HEK293 (cell line): ENCODE measurements at regions not wholly inside any gene's neighbourhood (a gene's known extent, or its start where the extent isn't known, plus 50 kb on each side); places are given as distances from the start of the nearest gene placed in this dataset.

ENCODE experiments used
- CTCF ChIA-PET: fragments of 350-600 bp; formaldehyde crosslinking; extraction: SDS; loops from one replicate; lab custom pipeline; 2021; ENCODE audit warnings: antibody characterized with exemption; lab: Yijun Ruan, JAX
- POLR2A ChIA-PET: fragments of 300-600 bp; formaldehyde crosslinking; extraction: SDS; loops from one replicate; lab custom pipeline; 2020; ENCODE audit warnings: antibody characterized with exemption, inconsistent platforms; lab: Yijun Ruan, JAX
- H3K27ac ChIP-seq: fragments of 200-500 bp; sonication (Bioruptor generic); 2 replicates; pipeline ENCODE4 v1.5.1; 2014; ENCODE audit warnings: low read depth, low read length, control low read depth, inconsistent platforms; ENCODE audit errors: extremely low read depth
- H3K36me3 ChIP-seq, 2 experiments: fragments of 200-500 bp in 1 of 2; sonication (Bioruptor generic) in 1 of 2; 1 replicate in 1 of 2; 2 replicates in 1 of 2; pipeline ENCODE4 v1.5.1; 2014 to 2017; ENCODE audit warnings: inconsistent platforms in 2 of 2, low read length in 2 of 2; ENCODE audit not compliant: control insufficient read depth in 2 of 2, insufficient read depth in 1 of 2
- H3K4me1 ChIP-seq: fragments of 200-500 bp; sonication (Bioruptor generic); 2 replicates; pipeline ENCODE4 v1.5.1; 2014; ENCODE audit warnings: mild to moderate bottlenecking, low read length, inconsistent platforms; ENCODE audit not compliant: control insufficient read depth, insufficient read depth
- H3K4me3 ChIP-seq: 2 replicates; pipeline ENCODE4 v1.5.1; 2011; ENCODE audit warnings: low read depth, mild to moderate bottlenecking, control low read depth, low read length, moderate library complexity
- H3K9me3 ChIP-seq: fragments of 200-500 bp; sonication (Bioruptor generic); 2 replicates; pipeline ENCODE4 v1.5.1; 2014; ENCODE audit warnings: low read depth, low read length, inconsistent platforms; ENCODE audit not compliant: control insufficient read depth, insufficient read depth
- IKZF3 ChIP-seq: fragments of 450-650 bp; IDR thresholded peaks from 2 replicates; pipeline ENCODE4 v1.5.0; 2018; ENCODE audit warnings: missing biosample characterization, mild to moderate bottlenecking, missing genetic modification characterization, moderate library complexity
- KLF1 ChIP-seq: fragments of 450-650 bp; formaldehyde crosslinking; IDR thresholded peaks from 2 replicates; pipeline ENCODE4 v1.5.1; 2016; ENCODE audit warnings: missing biosample characterization, missing genetic modification characterization
- KLF7 ChIP-seq: fragments of 450-650 bp; formaldehyde crosslinking; IDR thresholded peaks from 2 replicates; pipeline ENCODE4 v1.5.1; 2016; ENCODE audit warnings: missing biosample characterization, missing genetic modification characterization, borderline replicate concordance
- ZBTB20 ChIP-seq: fragments of 450-650 bp; formaldehyde crosslinking; IDR thresholded peaks from 2 replicates; pipeline ENCODE4 v1.5.1; 2016; ENCODE audit warnings: missing biosample characterization, missing genetic modification characterization
- ZBTB8A ChIP-seq: fragments of 450-650 bp; formaldehyde crosslinking; IDR thresholded peaks from 2 replicates; pipeline ENCODE4 v1.5.1; 2016; ENCODE audit warnings: missing biosample characterization, missing genetic modification characterization
- ZFP37 ChIP-seq: fragments of 450-650 bp; formaldehyde crosslinking; IDR thresholded peaks from 2 replicates; pipeline ENCODE4 v1.5.1; 2016; ENCODE audit warnings: missing biosample characterization, missing genetic modification characterization
- ZFP69B ChIP-seq: fragments of 450-650 bp; formaldehyde crosslinking; IDR thresholded peaks from 2 replicates; pipeline ENCODE4 v1.5.1; 2016; ENCODE audit warnings: missing biosample characterization, missing genetic modification characterization
- ZNF112 ChIP-seq: fragments of 450-650 bp; formaldehyde crosslinking; IDR thresholded peaks from 2 replicates; pipeline ENCODE4 v1.5.0; 2017; ENCODE audit warnings: missing biosample characterization, missing genetic modification characterization
- ZNF132 ChIP-seq: fragments of 450-650 bp; formaldehyde crosslinking; IDR thresholded peaks from 2 replicates; pipeline ENCODE4 v1.5.1; 2017; ENCODE audit warnings: missing biosample characterization, missing genetic modification characterization, borderline replicate concordance
- ZNF169 ChIP-seq: fragments of 450-650 bp; formaldehyde crosslinking; IDR thresholded peaks from 2 replicates; pipeline ENCODE4 v1.5.1; 2016; ENCODE audit warnings: missing biosample characterization, missing genetic modification characterization
- ZNF341 ChIP-seq: fragments of 450-650 bp; formaldehyde crosslinking; IDR thresholded peaks from 2 replicates; pipeline ENCODE4; 2016; ENCODE audit warnings: low read depth, missing biosample characterization, missing genetic modification characterization
- ZNF416 ChIP-seq: fragments of 450-650 bp; formaldehyde crosslinking; IDR thresholded peaks from 2 replicates; pipeline ENCODE4 v1.5.1; 2016; ENCODE audit warnings: missing biosample characterization, missing genetic modification characterization
- ZNF514 ChIP-seq: fragments of 450-650 bp; formaldehyde crosslinking; IDR thresholded peaks from 2 replicates; pipeline ENCODE4 v1.5.1; 2016; ENCODE audit warnings: missing biosample characterization, missing genetic modification characterization
- ZNF580 ChIP-seq: fragments of 450-650 bp; formaldehyde crosslinking; IDR thresholded peaks from 2 replicates; pipeline ENCODE4 v1.5.1; 2016; ENCODE audit warnings: missing biosample characterization, missing genetic modification characterization
- ZNF660 ChIP-seq: fragments of 450-650 bp; IDR thresholded peaks from 2 replicates; pipeline ENCODE4 v1.5.1; 2018; ENCODE audit warnings: missing biosample characterization, mild to moderate bottlenecking, missing genetic modification characterization
- ZNF670 ChIP-seq: fragments of 450-650 bp; formaldehyde crosslinking; IDR thresholded peaks from 2 replicates; pipeline ENCODE4 v1.5.1; 2016; ENCODE audit warnings: missing biosample characterization, missing genetic modification characterization, low read depth
- ZNF701 ChIP-seq: fragments of 450-650 bp; formaldehyde crosslinking; IDR thresholded peaks from 2 replicates; pipeline ENCODE4 v1.5.1; 2016; ENCODE audit warnings: missing biosample characterization, missing genetic modification characterization
- ZNF785 ChIP-seq: fragments of 450-650 bp; formaldehyde crosslinking; IDR thresholded peaks from 2 replicates; pipeline ENCODE4 v1.5.1; 2016; ENCODE audit warnings: missing biosample characterization, missing genetic modification characterization
- TF ChIP-seq, protein P1 (sequence below): fragments of 450-650 bp; formaldehyde crosslinking; IDR thresholded peaks from 2 replicates; pipeline ENCODE4 v1.5.1; 2016; ENCODE audit warnings: missing biosample characterization, missing genetic modification characterization
- TF ChIP-seq, protein P2 (sequence below): fragments of 450-650 bp; IDR thresholded peaks from 2 replicates; pipeline ENCODE4 v1.5.1; 2018; ENCODE audit warnings: missing biosample characterization, missing genetic modification characterization

DNA sequence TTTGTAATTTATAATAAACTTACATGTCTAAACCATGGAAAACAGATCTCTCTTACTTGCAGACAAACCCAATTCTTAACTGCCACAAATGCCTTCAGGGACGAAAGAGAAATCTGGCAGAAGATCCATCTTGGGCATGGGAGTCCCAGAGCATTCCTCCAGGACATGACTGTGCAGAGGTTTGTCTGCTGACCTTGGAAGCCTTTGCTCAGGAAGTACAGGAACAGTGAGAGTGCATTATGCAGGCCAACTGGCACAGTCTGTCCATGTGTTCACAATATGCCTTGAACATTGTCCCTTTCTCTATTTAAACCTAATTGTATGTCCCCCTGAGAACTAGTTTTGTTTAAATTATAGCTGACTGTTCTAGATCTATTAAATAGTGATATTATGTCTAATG, 467.1 kb downstream of the ATP23 start (continued):
- no peak for TF ChIP-seq IKZF3 (tag by site-specific recombination)
- no peak for TF ChIP-seq ZNF169

- Histone ChIP-seq H3K9me3 (no peaks in the 10 kb centered on the region), H3K4me1 (no peaks in the 10 kb centered on the region), H3K4me3 (no peak overlapping the region), H3K27ac (no peak overlapping the region), H3K36me3 (no peaks in the 10 kb centered on the region)
- POLR2A ChIA-PET: no interaction called here
- TF ChIP-seq, protein P1, sequence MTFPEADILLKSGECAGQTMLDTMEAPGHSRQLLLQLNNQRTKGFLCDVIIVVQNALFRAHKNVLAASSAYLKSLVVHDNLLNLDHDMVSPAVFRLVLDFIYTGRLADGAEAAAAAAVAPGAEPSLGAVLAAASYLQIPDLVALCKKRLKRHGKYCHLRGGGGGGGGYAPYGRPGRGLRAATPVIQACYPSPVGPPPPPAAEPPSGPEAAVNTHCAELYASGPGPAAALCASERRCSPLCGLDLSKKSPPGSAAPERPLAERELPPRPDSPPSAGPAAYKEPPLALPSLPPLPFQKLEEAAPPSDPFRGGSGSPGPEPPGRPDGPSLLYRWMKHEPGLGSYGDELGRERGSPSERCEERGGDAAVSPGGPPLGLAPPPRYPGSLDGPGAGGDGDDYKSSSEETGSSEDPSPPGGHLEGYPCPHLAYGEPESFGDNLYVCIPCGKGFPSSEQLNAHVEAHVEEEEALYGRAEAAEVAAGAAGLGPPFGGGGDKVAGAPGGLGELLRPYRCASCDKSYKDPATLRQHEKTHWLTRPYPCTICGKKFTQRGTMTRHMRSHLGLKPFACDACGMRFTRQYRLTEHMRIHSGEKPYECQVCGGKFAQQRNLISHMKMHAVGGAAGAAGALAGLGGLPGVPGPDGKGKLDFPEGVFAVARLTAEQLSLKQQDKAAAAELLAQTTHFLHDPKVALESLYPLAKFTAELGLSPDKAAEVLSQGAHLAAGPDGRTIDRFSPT (tag by site-specific recombination): no peak
- TF ChIP-seq ZNF132 (no peak), ZNF580 (tag by site-specific recombination) (no peak), ZNF514 (tag by site-specific recombination) (no peak), ZNF701 (tag by site-specific recombination) (no peak), KLF1 (no peak), ZFP37 (tag by site-specific recombination) (no peak), ZBTB20 (tag by site-specific recombination) (no peak), ZNF416 (tag by site-specific recombination) (no peak)
- CTCF ChIA-PET: no interaction called here
Observed at GRCh38 chr12:58412461-58413060, 471.2 kb downstream of the ATP23 start.

DNA sequence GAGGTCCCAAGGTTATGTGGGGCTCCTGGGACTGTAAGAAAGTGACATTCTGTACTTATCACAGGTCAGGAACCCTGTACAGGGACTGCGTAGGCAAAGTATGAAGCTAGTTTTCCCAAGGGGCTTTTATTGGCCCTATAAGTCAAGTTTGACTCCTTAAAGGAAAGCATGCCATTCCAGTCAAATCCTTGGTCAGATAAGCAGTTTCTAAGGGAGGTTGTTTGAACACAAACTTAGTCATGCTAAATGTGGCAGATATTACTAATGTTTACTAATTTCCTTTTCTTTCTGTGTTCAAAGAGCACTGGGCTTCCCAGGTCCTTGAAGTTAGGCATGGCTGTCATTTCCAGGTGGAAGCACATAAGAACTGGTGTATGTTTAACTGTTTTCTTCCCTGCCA, 472.4 kb downstream of the ATP23 start:
- Histone ChIP-seq H3K4me1 (no peaks in the 10 kb centered on the region), H3K4me3 (no peak overlapping the region), H3K36me3 (no peaks in the 10 kb centered on the region), H3K27ac (no peak overlapping the region), H3K9me3 (no peaks in the 10 kb centered on the region)
- CTCF ChIA-PET: interaction anchor here (0.8 kb wide), 1 partner anchor 700 kb away, joined by 3 read pairs; no protein-coding TSS in a partner anchor
- POLR2A ChIA-PET: interaction anchor here (0.7 kb wide), 1 partner anchor 13 kb away, joined by 3 read pairs; no protein-coding TSS in a partner anchor
- TF ChIP-seq ZNF670 (tag by site-specific recombination) (no peak), ZNF660 (tag by site-specific recombination) (no peak), KLF7 (no peak), ZFP69B (tag by site-specific recombination) (no peak), ZNF341 (no peak), ZNF785 (tag by site-specific recombination) (no peak), ZBTB8A (tag by site-specific recombination) (no peak), ZNF112 (tag by site-specific recombination) (no peak)
- TF ChIP-seq, protein P2, sequence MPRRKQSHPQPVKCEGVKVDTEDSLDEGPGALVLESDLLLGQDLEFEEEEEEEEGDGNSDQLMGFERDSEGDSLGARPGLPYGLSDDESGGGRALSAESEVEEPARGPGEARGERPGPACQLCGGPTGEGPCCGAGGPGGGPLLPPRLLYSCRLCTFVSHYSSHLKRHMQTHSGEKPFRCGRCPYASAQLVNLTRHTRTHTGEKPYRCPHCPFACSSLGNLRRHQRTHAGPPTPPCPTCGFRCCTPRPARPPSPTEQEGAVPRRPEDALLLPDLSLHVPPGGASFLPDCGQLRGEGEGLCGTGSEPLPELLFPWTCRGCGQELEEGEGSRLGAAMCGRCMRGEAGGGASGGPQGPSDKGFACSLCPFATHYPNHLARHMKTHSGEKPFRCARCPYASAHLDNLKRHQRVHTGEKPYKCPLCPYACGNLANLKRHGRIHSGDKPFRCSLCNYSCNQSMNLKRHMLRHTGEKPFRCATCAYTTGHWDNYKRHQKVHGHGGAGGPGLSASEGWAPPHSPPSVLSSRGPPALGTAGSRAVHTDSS (tag by site-specific recombination): no peak
